ENCODE measurements at regions not wholly inside any gene's neighbourhood (a gene's known extent, or its start where the extent isn't known, plus 50 kb on each side); places are given as distances from the start of the nearest gene placed in this dataset.

DNA sequence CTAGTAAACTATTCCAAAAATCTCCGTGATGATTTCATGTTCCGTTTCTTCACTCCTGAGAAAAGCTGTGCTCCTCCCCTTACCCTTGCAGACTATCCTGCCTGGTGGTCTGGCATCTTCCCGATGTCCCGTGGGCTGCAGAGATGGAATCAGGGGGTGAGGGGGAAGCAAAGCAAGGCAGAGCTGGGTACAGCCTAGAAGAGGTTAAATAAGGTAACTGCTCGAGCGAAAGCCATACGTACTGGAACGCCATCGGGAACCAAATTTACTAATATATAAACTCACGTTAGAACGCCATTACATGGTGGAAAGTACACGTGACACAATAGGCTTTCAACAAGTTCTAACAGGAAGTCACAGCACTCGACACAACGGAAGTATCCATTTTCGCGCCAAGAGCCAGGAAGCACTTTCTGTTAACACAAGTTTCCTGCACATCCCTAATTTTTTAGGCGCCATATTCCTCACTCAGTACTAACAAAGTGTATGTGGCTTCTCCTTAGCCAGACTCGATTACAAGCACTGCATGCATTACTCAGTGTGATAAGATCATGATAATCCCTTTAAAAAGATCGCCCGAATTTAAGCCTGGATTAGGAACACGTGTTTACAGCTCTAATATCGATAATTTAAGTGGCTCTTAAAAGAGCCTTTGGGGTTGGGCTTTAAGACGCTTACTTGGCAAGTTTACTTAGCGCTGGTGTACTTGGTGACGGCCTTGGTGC, 101.6 kb upstream of the PRSS16 start:
- TF ChIP-seq, protein P1, sequence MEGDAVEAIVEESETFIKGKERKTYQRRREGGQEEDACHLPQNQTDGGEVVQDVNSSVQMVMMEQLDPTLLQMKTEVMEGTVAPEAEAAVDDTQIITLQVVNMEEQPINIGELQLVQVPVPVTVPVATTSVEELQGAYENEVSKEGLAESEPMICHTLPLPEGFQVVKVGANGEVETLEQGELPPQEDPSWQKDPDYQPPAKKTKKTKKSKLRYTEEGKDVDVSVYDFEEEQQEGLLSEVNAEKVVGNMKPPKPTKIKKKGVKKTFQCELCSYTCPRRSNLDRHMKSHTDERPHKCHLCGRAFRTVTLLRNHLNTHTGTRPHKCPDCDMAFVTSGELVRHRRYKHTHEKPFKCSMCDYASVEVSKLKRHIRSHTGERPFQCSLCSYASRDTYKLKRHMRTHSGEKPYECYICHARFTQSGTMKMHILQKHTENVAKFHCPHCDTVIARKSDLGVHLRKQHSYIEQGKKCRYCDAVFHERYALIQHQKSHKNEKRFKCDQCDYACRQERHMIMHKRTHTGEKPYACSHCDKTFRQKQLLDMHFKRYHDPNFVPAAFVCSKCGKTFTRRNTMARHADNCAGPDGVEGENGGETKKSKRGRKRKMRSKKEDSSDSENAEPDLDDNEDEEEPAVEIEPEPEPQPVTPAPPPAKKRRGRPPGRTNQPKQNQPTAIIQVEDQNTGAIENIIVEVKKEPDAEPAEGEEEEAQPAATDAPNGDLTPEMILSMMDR (optimal IDR thresholded peaks at IDR 0.05 in 1 of 3, IDR thresholded peaks at IDR 0.05 in 1 of 3, conservative IDR thresholded peaks at IDR 0.05 in 1 of 3; ENCODE audit: extremely low read depth in 1 of 3, insufficient read depth in 2 of 3, low read length in 3 of 3), result no peak
- no peak for TF ChIP-seq EZH2 (IDR thresholded peaks at IDR 0.05; ENCODE audit: low read length)
